Upper lobe of left lung (tissue), 6 donors: ENCODE measurements at regions not wholly inside any gene's neighbourhood (a gene's known extent, or its start where the extent isn't known, plus 50 kb on each side); places are given as distances from the start of the nearest gene placed in this dataset.

Experiments used
- ATAC-seq, 2 donors: fragments of 200-7000 bp; cut with Tn5 transposase; one replicate each; pipeline ENCODE4 v1.9.1; 2022; ENCODE audit warnings: mild to moderate bottlenecking in 2 of 2, moderate library complexity in 2 of 2; ENCODE audit not compliant: low FRiP score in 2 of 2
- DNase-seq, 2 donors: peaks; one replicate each; pipeline ENCODE4 v3.0.0-alpha.2; 2019 to 2020
- H3K27ac ChIP-seq, 4 donors: fragments of 200-600 bp; sonication (generic); one replicate each; pipeline ENCODE4 v1.5.1; 2016 to 2019
- H3K27me3 ChIP-seq, 4 donors: fragments of 200-600 bp; sonication (generic); one replicate each; pipeline ENCODE4 v1.5.1; 2017 to 2019
- H3K36me3 ChIP-seq, 4 donors: fragments of 200-600 bp; sonication (generic); one replicate each; pipeline ENCODE4 v1.5.1; 2016 to 2019
- H3K4me1 ChIP-seq, 4 donors: fragments of 200-600 bp; sonication (generic); one replicate each; pipeline ENCODE4 v1.5.1; 2018 to 2019
- H3K4me3 ChIP-seq, 4 donors: fragments of 200-600 bp; sonication (generic); one replicate each; pipeline ENCODE4 v1.5.1; 2017 to 2019; ENCODE audit warnings: mild to moderate bottlenecking in 2 of 4, moderate library complexity in 1 of 4
- H3K9me3 ChIP-seq, 4 donors: fragments of 200-600 bp; sonication (generic); one replicate each; pipeline ENCODE4 v1.5.1; 2018 to 2019
- CTCF ChIP-seq, 6 experiments: fragments of 450-650 bp in 4 of 6; fragments of 200-600 bp in 2 of 6; sonication (generic) in 2 of 6; IDR thresholded peaks; one replicate each; pipeline ENCODE4 v1.5.1; 2016 to 2019; ENCODE audit warnings: antibody characterized with exemption in 6 of 6
- EP300 ChIP-seq, 4 donors: sonication (generic); formaldehyde crosslinking; IDR thresholded peaks; one replicate each; pipeline ENCODE4 v1.5.1; 2017; ENCODE audit warnings: antibody characterized with exemption in 4 of 4, control low read depth in 2 of 4
- POLR2A ChIP-seq, 4 donors: fragments of 450-650 bp; IDR thresholded peaks; one replicate each; pipeline ENCODE4 v1.5.1; 2016 to 2017; ENCODE audit warnings: antibody characterized with exemption in 4 of 4, mild to moderate bottlenecking in 2 of 4
- POLR2AphosphoS5 ChIP-seq, 2 donors: sonication (generic); formaldehyde crosslinking; IDR thresholded peaks; one replicate each; pipeline ENCODE4 v1.5.1; 2017; ENCODE audit warnings: antibody characterized with exemption in 2 of 2
- WGBS, 2 donors: methylation state at CpG; one replicate each; pipeline ENCODE4 v1.1.5; 2017 to 2018; 5-methylcytosine and 5-hydroxymethylcytosine counted together
- donor health status: DM: no; HTN: no; CAD: no; lungs with moderate emphysema.
- donor health status: DM: no; HTN: yes; CAD: no; lungs with severe emphysema.

- 41 to 43% methylated on average over 2 of the region's 2 CpGs for WGBS, 2 donors
- Histone ChIP-seq H3K27me3 (no peaks in the 10 kb centered on the region), H3K4me1 (no peaks in the 10 kb centered on the region), H3K36me3 (no peaks in the 10 kb centered on the region), H3K4me3 (no peak overlapping the region), H3K27ac (no peak overlapping the region), H3K9me3 (no peaks in the 10 kb centered on the region)
- no peak for DNase-seq
- ATAC-seq: no peak
- TF ChIP-seq POLR2AphosphoS5 (IDR thresholded peaks at IDR 0.05): no peak
- TF ChIP-seq POLR2A (IDR thresholded peaks at IDR 0.05): no peak
- no peak for TF ChIP-seq EP300 (IDR thresholded peaks at IDR 0.05)
- no peak for TF ChIP-seq CTCF (IDR thresholded peaks at IDR 0.05)
Observed at GRCh38 chr6:97411610-97412009, 128.6 kb upstream of the MMS22L start.

GRCh38 chr6:97412511-97412910 is 129.5 kb upstream of the MMS22L start:
- Histone ChIP-seq H3K4me1 (no peaks in the 10 kb centered on the region), H3K9me3 (no peaks in the 10 kb centered on the region), H3K27me3 (no peaks in the 10 kb centered on the region), H3K4me3 (no peak overlapping the region), H3K36me3 (no peaks in the 10 kb centered on the region), H3K27ac (no peak overlapping the region)
- ATAC-seq: no peak
- TF ChIP-seq POLR2AphosphoS5 (IDR thresholded peaks at IDR 0.05) (no peak), POLR2A (IDR thresholded peaks at IDR 0.05) (no peak), CTCF (IDR thresholded peaks at IDR 0.05) (no peak), EP300 (IDR thresholded peaks at IDR 0.05) (no peak)
- no peak for DNase-seq
- 50 to 76% methylated on average over 1 of the region's 1 CpG for WGBS, 2 donors

- TF ChIP-seq POLR2AphosphoS5 (IDR thresholded peaks at IDR 0.05) (no peak), EP300 (IDR thresholded peaks at IDR 0.05) (no peak), POLR2A (IDR thresholded peaks at IDR 0.05) (no peak), CTCF (IDR thresholded peaks at IDR 0.05) (no peak)
- Histone ChIP-seq H3K4me1 (no peaks in the 10 kb centered on the region), H3K27ac (no peak overlapping the region), H3K27me3 (no peaks in the 10 kb centered on the region), H3K9me3 (no peaks in the 10 kb centered on the region), H3K36me3 (no peaks in the 10 kb centered on the region), H3K4me3 (no peak overlapping the region)
- WGBS, 2 donors: 73 to 80% methylated on average over 1 of the region's 1 CpG
- DNase-seq (no peak), ATAC-seq (no peak)
Observed at GRCh38 chr6:97422171-97422570, 139.2 kb upstream of the MMS22L start.

GRCh38 chr6:97423190-97423589 is 140.2 kb upstream of the MMS22L start:
- H3K4me1 ChIP-seq: no peaks in the 10 kb centered on the region
- H3K4me3 ChIP-seq: no peak overlapping the region
- DNase-seq (no peak), ATAC-seq (no peak)
- H3K27me3 ChIP-seq: no peaks in the 10 kb centered on the region
- no peaks in the 10 kb centered on the region for H3K9me3 ChIP-seq
- H3K27ac ChIP-seq: no peak overlapping the region
- H3K36me3 ChIP-seq: no peaks in the 10 kb centered on the region
- TF ChIP-seq EP300 (IDR thresholded peaks at IDR 0.05): no peak
- TF ChIP-seq POLR2A (IDR thresholded peaks at IDR 0.05): no peak
- TF ChIP-seq CTCF (IDR thresholded peaks at IDR 0.05): no peak
- TF ChIP-seq POLR2AphosphoS5 (IDR thresholded peaks at IDR 0.05): no peak

GRCh38 chr6:97427648-97428047 is 144.6 kb upstream of the MMS22L start:
- ATAC-seq (no peak), DNase-seq (no peak)
- TF ChIP-seq EP300 (IDR thresholded peaks at IDR 0.05) (no peak), POLR2A (IDR thresholded peaks at IDR 0.05) (no peak), CTCF (IDR thresholded peaks at IDR 0.05) (no peak), POLR2AphosphoS5 (IDR thresholded peaks at IDR 0.05) (no peak)
- Histone ChIP-seq H3K27ac (no peak overlapping the region), H3K4me1 (no peaks in the 10 kb centered on the region), H3K9me3 (no peaks in the 10 kb centered on the region), H3K4me3 (no peak overlapping the region), H3K27me3 (no peaks in the 10 kb centered on the region), H3K36me3 (no peaks in the 10 kb centered on the region)
